HCT116 (cell line): ENCODE measurements at regions not wholly inside any gene's neighbourhood (a gene's known extent, or its start where the extent isn't known, plus 50 kb on each side); places are given as distances from the start of the nearest gene placed in this dataset.

Source experiments
- ATAC-seq: fragments of 200-7000 bp; cut with Tn5 transposase; 2 replicates; pipeline ENCODE4 v1.9.1; 2020; ENCODE audit warnings: mild to moderate bottlenecking, moderate library complexity
- BruUV-seq: library from RNA; stranded (reverse); fragments of 400-500 nt; replicated peaks from 2 replicates; lab custom pipeline; 2021; lab: Mats Ljungman, UMichigan
- CTCF ChIA-PET: fragments of 300-600 bp; sonication (Branson Sonifier 250); formaldehyde crosslinking; loops from one replicate; lab custom pipeline; 2021; ENCODE audit warnings: antibody characterized with exemption; lab: Charles Lee
- POLR2A ChIA-PET: fragments of 300-600, 350-600 bp; sonication (Branson Sonifier 250); formaldehyde crosslinking; loops from one replicate; lab custom pipeline; 2021; ENCODE audit warnings: antibody characterized with exemption; lab: Charles Lee
- RAD21 ChIA-PET, 2 experiments: fragments of 300-600 bp; sonication (Branson Sonifier 250); formaldehyde crosslinking; loops; one replicate each; lab custom pipeline; 2023; ENCODE audit warnings: low total read pairs in 2 of 2; ENCODE audit not compliant: uncharacterized antibody in 2 of 2, unreplicated experiment in 2 of 2, low non-redundant PET in 1 of 2; lab: Charles Lee
- DNase-seq: peaks from one replicate; pipeline ENCODE4 v3.0.0-alpha.2; 2010; ENCODE audit warnings: low read depth, low spot score
- H2AFZ ChIP-seq: fragments of 200-600 bp; shearing (Covaris generic), sonication (generic); 2 replicates; pipeline ENCODE4 v1.6.1; 2017; ENCODE audit warnings: low read depth, mixed run types, mixed read lengths, antibody characterized with exemption, low read length; ENCODE audit not compliant: poor library complexity, severe bottlenecking
- H3K27ac ChIP-seq: 2 replicates; pipeline ENCODE4 v1.5.1; 2012; ENCODE audit warnings: low read depth, low read length
- H3K27me3 ChIP-seq: fragments of 200-600 bp; sonication (generic); 2 replicates; pipeline ENCODE4 v1.6.1; 2016; ENCODE audit warnings: mixed run types, low read length, mixed read lengths; ENCODE audit not compliant: insufficient read depth
- H3K36me3 ChIP-seq, 2 experiments: fragments of 200-500 bp in 1 of 2; fragments of 200-600 bp in 1 of 2; sonication (Bioruptor generic) in 1 of 2; sonication (generic) in 1 of 2; 2 replicates each; pipeline versions ENCODE4 v1.5.1 to v1.6.1; 2014 to 2016; ENCODE audit warnings: low read length in 2 of 2, inconsistent platforms in 1 of 2, mixed read lengths in 1 of 2, mixed run types in 1 of 2; ENCODE audit not compliant: insufficient read depth in 2 of 2, control insufficient read depth in 1 of 2
- H3K4me1 ChIP-seq, 2 experiments: fragments of 200-600 bp in 1 of 2; sonication (generic) in 1 of 2; 2 replicates each; pipeline versions ENCODE4 v1.5.1 to v1.6.1; 2012 to 2017; ENCODE audit warnings: low read length in 2 of 2, inconsistent platforms in 1 of 2, mild to moderate bottlenecking in 1 of 2, mixed read lengths in 1 of 2, mixed run types in 1 of 2, moderate library complexity in 1 of 2; ENCODE audit not compliant: insufficient read depth in 2 of 2, control insufficient read depth in 1 of 2
- H3K4me2 ChIP-seq: fragments of 200-600 bp; sonication (generic); 2 replicates; pipeline ENCODE4 v1.6.1; 2017; ENCODE audit warnings: mixed run types, low read length, mixed read lengths
- H3K4me3 ChIP-seq, 2 experiments: fragments of 200-600 bp in 1 of 2; sonication (generic) in 1 of 2; replicated peaks in 1 of 2; 2 replicates each; pipeline ENCODE4 v1.5.1; 2011 to 2016; ENCODE audit warnings: low read length in 2 of 2, control low read depth in 1 of 2, low read depth in 1 of 2, mild to moderate bottlenecking in 1 of 2, mixed read lengths in 1 of 2, mixed run types in 1 of 2
- H3K79me2 ChIP-seq: fragments of 200-600 bp; sonication (generic); 2 replicates; pipeline ENCODE4 v1.6.1; 2017; ENCODE audit warnings: mild to moderate bottlenecking, mixed run types, low read length, moderate library complexity, mixed read lengths; ENCODE audit not compliant: insufficient read depth
- H3K9ac ChIP-seq: fragments of 200-600 bp; sonication (generic); 2 replicates; pipeline ENCODE4 v1.6.1; 2016; ENCODE audit warnings: low read length, mixed read lengths
- H3K9me2 ChIP-seq: fragments of 200-600 bp; sonication (generic), shearing (Covaris generic); 2 replicates; pipeline ENCODE4 v1.6.1; 2017; ENCODE audit warnings: mixed run types, mild to moderate bottlenecking, moderate library complexity; ENCODE audit not compliant: insufficient read depth
- H3K9me3 ChIP-seq, 2 experiments: fragments of 200-500 bp in 1 of 2; fragments of 200-600 bp in 1 of 2; sonication (Bioruptor generic) in 1 of 2; sonication (generic) in 1 of 2; 2 replicates each; pipeline ENCODE4 v1.6.1; 2014 to 2017; ENCODE audit warnings: low read length in 2 of 2, mixed read lengths in 2 of 2, inconsistent platforms in 1 of 2, low read depth in 1 of 2, mild to moderate bottlenecking in 1 of 2, mixed run types in 1 of 2, moderate library complexity in 1 of 2; ENCODE audit not compliant: control insufficient read depth in 1 of 2, insufficient read depth in 1 of 2
- H4K20me1 ChIP-seq: fragments of 200-600 bp; sonication (generic), shearing (Covaris generic); 2 replicates; pipeline ENCODE4 v1.6.1; 2017; ENCODE audit warnings: mixed run types, mild to moderate bottlenecking, moderate library complexity; ENCODE audit not compliant: insufficient read depth
- ATF3 ChIP-seq: IDR thresholded peaks from 2 replicates; pipeline ENCODE4 v1.6.1; 2012
- CBX3 ChIP-seq: IDR thresholded peaks from 2 replicates; pipeline ENCODE4 v1.6.1; 2012; ENCODE audit warnings: low read depth
- CEBPB ChIP-seq: IDR thresholded peaks from 2 replicates; pipeline ENCODE4 v1.6.1; 2012; ENCODE audit warnings: low read depth
- CTCF ChIP-seq, 3 experiments: fragments of 200-600 bp in 1 of 3; sonication (generic) in 1 of 3; IDR thresholded peaks in 2 of 3; conservative IDR thresholded peaks in 1 of 3; 2 replicates each; pipeline ENCODE4 v1.5.1; 2012 to 2017; ENCODE audit warnings: low read depth in 2 of 3, low read length in 2 of 3, antibody characterized with exemption in 1 of 3, borderline replicate concordance in 1 of 3, control low read depth in 1 of 3, mild to moderate bottlenecking in 1 of 3, mixed read lengths in 1 of 3, mixed run types in 1 of 3, moderate library complexity in 1 of 3; ENCODE audit not compliant: insufficient read depth in 1 of 3
- EGR1 ChIP-seq: IDR thresholded peaks from 2 replicates; pipeline ENCODE4 v1.6.1; 2012; ENCODE audit warnings: low read depth
- EZH2 ChIP-seq: fragments of 200-600 bp; sonication (generic); IDR thresholded peaks from 2 replicates; pipeline ENCODE4 v1.6.1; 2017; ENCODE audit warnings: antibody characterized with exemption, mixed run types
- EZH2phosphoT487 ChIP-seq: fragments of 200-600 bp; IDR thresholded peaks from 2 replicates; pipeline ENCODE4 v1.6.1; 2018; ENCODE audit warnings: antibody characterized with exemption, borderline replicate concordance
- FOSL1 ChIP-seq: IDR thresholded peaks from 2 replicates; pipeline ENCODE4 v1.6.1; 2012; ENCODE audit warnings: low read depth
- MAX ChIP-seq: IDR thresholded peaks from 2 replicates; pipeline ENCODE4 v1.6.1; 2012
- POLR2AphosphoS5 ChIP-seq: IDR thresholded peaks from 2 replicates; pipeline ENCODE4 v1.6.1; 2011; ENCODE audit warnings: mild to moderate bottlenecking, low read depth, low read length, moderate library complexity
- RAD21 ChIP-seq: IDR thresholded peaks from 2 replicates; pipeline ENCODE4 v1.6.1; 2012; ENCODE audit warnings: low read depth, mild to moderate bottlenecking
- REST ChIP-seq: IDR thresholded peaks from 2 replicates; pipeline ENCODE4 v1.6.1; 2012; ENCODE audit warnings: low read depth
- SIN3A ChIP-seq: IDR thresholded peaks from 2 replicates; pipeline ENCODE4 v1.6.1; 2012; ENCODE audit warnings: low read depth
- SP1 ChIP-seq: IDR thresholded peaks from 2 replicates; pipeline ENCODE4 v1.6.1; 2012; ENCODE audit warnings: low read depth
- SRF ChIP-seq: IDR thresholded peaks from 2 replicates; pipeline ENCODE4 v1.6.1; 2012; ENCODE audit warnings: low read depth
- TCF7L2 ChIP-seq: IDR thresholded peaks from 2 replicates; pipeline ENCODE4 v1.7.0; 2011; ENCODE audit warnings: borderline replicate concordance, inconsistent platforms; ENCODE audit not compliant: insufficient read depth, insufficient read length; ENCODE audit errors: extremely low read depth
- YY1 ChIP-seq: IDR thresholded peaks from 2 replicates; pipeline ENCODE4 v1.6.1; 2011; ENCODE audit warnings: low read length, low read depth, moderate library complexity, mild to moderate bottlenecking; ENCODE audit not compliant: insufficient replicate concordance; ENCODE audit errors: extremely low read depth
- ZBTB33 ChIP-seq: IDR thresholded peaks from 2 replicates; pipeline ENCODE4 v1.6.1; 2011; ENCODE audit warnings: mild to moderate bottlenecking, low read length, moderate library complexity; ENCODE audit not compliant: insufficient replicate concordance; ENCODE audit errors: extremely low read depth
- intact Hi-C: fragments of 100-400 bp; cut with micrococcal nuclease; formaldehyde crosslinking; loops from 2 replicates; pipeline ENCODE4 v1.10.0; 2022

GRCh38 chr20:1786486-1786885, 108.7 kb upstream of the SIRPA start:
- ChIA-PET CTCF (interaction anchor here (1.8 kb wide), 1 partner anchor 10 kb away, joined by 6 read pairs; no protein-coding TSS in a partner anchor), RAD21 (no interaction called here), POLR2A (interaction anchor here (1.1 kb wide), 1 partner anchor 9 kb away, joined by 4 read pairs; no protein-coding TSS in a partner anchor)
- Histone ChIP-seq H3K27me3 (peaks cover 36% of the 10 kb centered on the region; the same call in 1 of the 2 replicates), H4K20me1 (no peaks in the 10 kb centered on the region), H3K9me2 (no peaks in the 10 kb centered on the region), H3K79me2 (no peaks in the 10 kb centered on the region), H3K36me3 (no peaks in the 10 kb centered on the region), H3K4me2 (no peak overlapping the region), H3K4me3 (no peak overlapping the region), H2AFZ (no peak overlapping the region), H3K9ac (no peak overlapping the region), H3K27ac (no peak overlapping the region), H3K4me1 (no peaks in the 10 kb centered on the region), H3K9me3 (no peaks in the 10 kb centered on the region)
- DNase-seq (no peak), ATAC-seq (no peak)
- intact Hi-C loops: no loop called here
- TF ChIP-seq MAX (no peak), ZBTB33 (no peak), POLR2AphosphoS5 (no peak), FOSL1 (no peak), RAD21 (no peak), SP1 (no peak), SRF (no peak), REST (no peak), CEBPB (no peak), EZH2 (no peak), EZH2phosphoT487 (no peak), CTCF (IDR thresholded peaks at IDR 0.05 in 2 of 3, conservative IDR thresholded peaks at IDR 0.05 in 1 of 3; ENCODE audit: borderline replicate concordance in 1 of 3, insufficient read depth in 1 of 3, low read depth in 2 of 3, low read length in 2 of 3) (no peak), CBX3 (no peak), SIN3A (no peak), YY1 (no peak), TCF7L2 (no peak), EGR1 (no peak), ATF3 (no peak)
- BruUV-seq: no TSS peak
